ENCODE measurements at regions not wholly inside any gene's neighbourhood (a gene's known extent, or its start where the extent isn't known, plus 50 kb on each side); places are given as distances from the start of the nearest gene placed in this dataset.

- POLR2A ChIA-PET (ENCODE audit: unreplicated experiment) = no interaction called here
- no TSS peak for BruUV-seq (replicated peaks)
- no peak for DNase-seq
- H2AFZ ChIP-seq (ENCODE audit: low read length) = no peak overlapping the region
- intact Hi-C loops (cut with micrococcal nuclease) = no loop called here
- TF ChIP-seq EZH2phosphoT487 (IDR thresholded peaks at IDR 0.05; ENCODE audit: borderline replicate concordance, low read length) = no peak
- TF ChIP-seq, protein P1, sequence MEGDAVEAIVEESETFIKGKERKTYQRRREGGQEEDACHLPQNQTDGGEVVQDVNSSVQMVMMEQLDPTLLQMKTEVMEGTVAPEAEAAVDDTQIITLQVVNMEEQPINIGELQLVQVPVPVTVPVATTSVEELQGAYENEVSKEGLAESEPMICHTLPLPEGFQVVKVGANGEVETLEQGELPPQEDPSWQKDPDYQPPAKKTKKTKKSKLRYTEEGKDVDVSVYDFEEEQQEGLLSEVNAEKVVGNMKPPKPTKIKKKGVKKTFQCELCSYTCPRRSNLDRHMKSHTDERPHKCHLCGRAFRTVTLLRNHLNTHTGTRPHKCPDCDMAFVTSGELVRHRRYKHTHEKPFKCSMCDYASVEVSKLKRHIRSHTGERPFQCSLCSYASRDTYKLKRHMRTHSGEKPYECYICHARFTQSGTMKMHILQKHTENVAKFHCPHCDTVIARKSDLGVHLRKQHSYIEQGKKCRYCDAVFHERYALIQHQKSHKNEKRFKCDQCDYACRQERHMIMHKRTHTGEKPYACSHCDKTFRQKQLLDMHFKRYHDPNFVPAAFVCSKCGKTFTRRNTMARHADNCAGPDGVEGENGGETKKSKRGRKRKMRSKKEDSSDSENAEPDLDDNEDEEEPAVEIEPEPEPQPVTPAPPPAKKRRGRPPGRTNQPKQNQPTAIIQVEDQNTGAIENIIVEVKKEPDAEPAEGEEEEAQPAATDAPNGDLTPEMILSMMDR (conservative IDR thresholded peaks at IDR 0.05; ENCODE audit: low read depth, low read length) = no peak
- no peak for TF ChIP-seq EZH2 (IDR thresholded peaks at IDR 0.05; ENCODE audit: low read length, unreplicated experiment)
- no peak overlapping the region for H3K4me2 ChIP-seq (ENCODE audit: low read length)
- H3K79me2 ChIP-seq (ENCODE audit: low read length) = no peaks in the 10 kb centered on the region
- no peak overlapping the region for H3K4me3 ChIP-seq (ENCODE audit: low read length)
- no peaks in the 10 kb centered on the region for H3F3A ChIP-seq (ENCODE audit: low read length, unreplicated experiment)
- H3K27me3 ChIP-seq (ENCODE audit: low read length) = 0 out of 2 replicates have a peak, but pooled peaks cover 6% of the 10 kb centered on the region
- no peaks in the 10 kb centered on the region for H3K4me1 ChIP-seq (ENCODE audit: insufficient read depth, low read length)
- ATAC-seq = no peak
- H3K36me3 ChIP-seq (ENCODE audit: low read depth, low read length) = no peaks in the 10 kb centered on the region
- CTCF ChIA-PET = no interaction called here
- H3K9ac ChIP-seq (ENCODE audit: low read length) = no peak overlapping the region
- H4K20me1 ChIP-seq (ENCODE audit: low read length) = no peaks in the 10 kb centered on the region
- no peaks in the 10 kb centered on the region for H3K9me2 ChIP-seq (replicated peaks; ENCODE audit: low read length)
- no peak overlapping the region for H3K27ac ChIP-seq (ENCODE audit: low read length)
- H3K9me3 ChIP-seq (ENCODE audit: low read length) = no peaks in the 10 kb centered on the region
These were observed 90.8 kb downstream of the NAA11 start for GRCh38 chr4:79235095-79235494.

- no TSS peak for BruUV-seq (replicated peaks)
- Histone ChIP-seq H3K9me2 (replicated peaks; ENCODE audit: low read length) (no peaks in the 10 kb centered on the region), H3K27me3 (ENCODE audit: low read length) (0 out of 2 replicates have a peak, but pooled peaks cover 6% of the 10 kb centered on the region), H2AFZ (ENCODE audit: low read length) (no peak overlapping the region), H3K4me1 (ENCODE audit: insufficient read depth, low read length) (no peaks in the 10 kb centered on the region), H3K4me3 (ENCODE audit: low read length) (no peak overlapping the region), H3F3A (ENCODE audit: low read length, unreplicated experiment) (no peaks in the 10 kb centered on the region), H3K9ac (ENCODE audit: low read length) (no peak overlapping the region), H4K20me1 (ENCODE audit: low read length) (no peaks in the 10 kb centered on the region), H3K36me3 (ENCODE audit: low read depth, low read length) (no peaks in the 10 kb centered on the region), H3K79me2 (ENCODE audit: low read length) (no peaks in the 10 kb centered on the region), H3K27ac (ENCODE audit: low read length) (no peak overlapping the region), H3K9me3 (ENCODE audit: low read length) (no peaks in the 10 kb centered on the region), H3K4me2 (ENCODE audit: low read length) (no peak overlapping the region)
- DNase-seq (no peak), ATAC-seq (no peak)
- TF ChIP-seq EZH2 (IDR thresholded peaks at IDR 0.05; ENCODE audit: low read length, unreplicated experiment) = no peak
- intact Hi-C loops (cut with micrococcal nuclease) = no loop called here
- POLR2A ChIA-PET (ENCODE audit: unreplicated experiment) = no interaction called here
- CTCF ChIA-PET = no interaction called here
These were observed 92.0 kb downstream of the NAA11 start for GRCh38 chr4:79233820-79234219.

GRCh38 chr4:79232540-79232939 lies 93.3 kb downstream of the NAA11 start:
- H3K4me3 ChIP-seq (ENCODE audit: low read length) = no peak overlapping the region
- no peak for ATAC-seq
- no peaks in the 10 kb centered on the region for H3K36me3 ChIP-seq (ENCODE audit: low read depth, low read length)
- H3K4me1 ChIP-seq (ENCODE audit: insufficient read depth, low read length) = no peaks in the 10 kb centered on the region
- H4K20me1 ChIP-seq (ENCODE audit: low read length) = no peaks in the 10 kb centered on the region
- peak; percentile 10 for DNase-seq
- ChIA-PET POLR2A (ENCODE audit: unreplicated experiment) (no interaction called here), CTCF (no interaction called here)
- intact Hi-C loops (cut with micrococcal nuclease) = no loop called here
- no peaks in the 10 kb centered on the region for H3F3A ChIP-seq (ENCODE audit: low read length, unreplicated experiment)
- no peak overlapping the region for H2AFZ ChIP-seq (ENCODE audit: low read length)
- no peak overlapping the region for H3K27ac ChIP-seq (ENCODE audit: low read length)
- H3K9me2 ChIP-seq (replicated peaks; ENCODE audit: low read length) = no peaks in the 10 kb centered on the region
- H3K4me2 ChIP-seq (ENCODE audit: low read length) = no peak overlapping the region
- 0 out of 2 replicates have a peak, but pooled peaks cover 2% of the 10 kb centered on the region for H3K27me3 ChIP-seq (ENCODE audit: low read length)
- H3K9me3 ChIP-seq (ENCODE audit: low read length) = no peaks in the 10 kb centered on the region
- no peak overlapping the region for H3K9ac ChIP-seq (ENCODE audit: low read length)
- no peak for TF ChIP-seq EZH2 (IDR thresholded peaks at IDR 0.05; ENCODE audit: low read length, unreplicated experiment)
- TF ChIP-seq, protein P1 (conservative IDR thresholded peaks at IDR 0.05; ENCODE audit: low read depth, low read length) = no peak
- TF ChIP-seq EZH2phosphoT487 (IDR thresholded peaks at IDR 0.05; ENCODE audit: borderline replicate concordance, low read length) = no peak
- no TSS peak for BruUV-seq (replicated peaks)
- no peaks in the 10 kb centered on the region for H3K79me2 ChIP-seq (ENCODE audit: low read length)

Measured in PC-3 (cell line).